HT-29 (cell line): ENCODE measurements at regions not wholly inside any gene's neighbourhood (a gene's known extent, or its start where the extent isn't known, plus 50 kb on each side); places are given as distances from the start of the nearest gene placed in this dataset.
"Not testable (repeated sequence)": the region's sequence is repeated elsewhere in the genome, so short reads cannot be mapped to it uniquely, and the experiment has no call there.

Experiments used
- DNase-seq: peaks from one replicate; pipeline ENCODE4 v3.0.0-alpha.2; 2015; ENCODE audit warnings: low spot score

GRCh38 chr18:8912348-8913326 lies 189.9 kb upstream of the NDUFV2 start:
- DNase-seq, result no peak

GRCh38 chr18:8913606-8914403 lies 188.7 kb upstream of the NDUFV2 start:
- not testable (repeated sequence) for DNase-seq

- not testable (repeated sequence) for DNase-seq
Observed at GRCh38 chr18:8914404-8915264, 187.9 kb upstream of the NDUFV2 start.

- DNase-seq, result peak; percentile 22
Observed at GRCh38 chr18:8920856-8921787, 181.4 kb upstream of the NDUFV2 start.

GRCh38 chr18:8926464-8926863 lies 176.0 kb upstream of the NDUFV2 start:
- DNase-seq, result no peak

- no peak for DNase-seq
Observed at GRCh38 chr18:8928044-8928443, 174.5 kb upstream of the NDUFV2 start.

GRCh38 chr18:8928847-8929780 lies 173.4 kb upstream of the NDUFV2 start:
- DNase-seq, result no peak

GRCh38 chr18:8930990-8931616 lies 171.4 kb upstream of the NDUFV2 start:
- DNase-seq, result no peak

GRCh38 chr18:8932866-8933265 lies 169.6 kb upstream of the NDUFV2 start:
- DNase-seq, result no peak

- DNase-seq, result no peak
Observed at GRCh38 chr18:8933714-8934284, 168.7 kb upstream of the NDUFV2 start.

GRCh38 chr18:8935346-8935745 lies 167.2 kb upstream of the NDUFV2 start:
- DNase-seq, result not testable (repeated sequence)

GRCh38 chr18:8936619-8937018 lies 165.9 kb upstream of the NDUFV2 start:
- no peak for DNase-seq

GRCh38 chr18:8937160-8938094 lies 165.1 kb upstream of the NDUFV2 start:
- peak; percentile 58 for DNase-seq

- no peak for DNase-seq
Observed at GRCh38 chr18:8938817-8939216, 163.7 kb upstream of the NDUFV2 start.

GRCh38 chr18:8942021-8942908 lies 160.2 kb upstream of the NDUFV2 start:
- DNase-seq, result no peak

- no peak for DNase-seq
Observed at GRCh38 chr18:8942909-8943545, 159.5 kb upstream of the NDUFV2 start.
